ENCODE measurements at regions not wholly inside any gene's neighbourhood (a gene's known extent, or its start where the extent isn't known, plus 50 kb on each side); places are given as distances from the start of the nearest gene placed in this dataset.

GRCh38 chr17:73701701-73702100, 57.5 kb upstream of the SDK2 start:
- H3K4me3 ChIP-seq = no peak overlapping the region
- TF ChIP-seq POLR2AphosphoS5 (IDR thresholded peaks at IDR 0.05) = no peak
- no peak for TF ChIP-seq POLR2A (IDR thresholded peaks at IDR 0.05)
- no peak for ATAC-seq
- H3K36me3 ChIP-seq = no peaks in the 10 kb centered on the region
- H3K27ac ChIP-seq = no peak overlapping the region
- peaks cover 0 to 14% (median 0%) of the 10 kb centered on the region in 3 donors for H3K9me3 ChIP-seq
- H3K4me1 ChIP-seq = no peaks in the 10 kb centered on the region
- H3K27me3 ChIP-seq = peaks cover 45% of the 10 kb centered on the region
- WGBS, 2 donors (ENCODE audit: low coverage in 1 of 2) = 83 to 100% methylated on average over 3 to 8 of the region's 8 CpGs

DNA sequence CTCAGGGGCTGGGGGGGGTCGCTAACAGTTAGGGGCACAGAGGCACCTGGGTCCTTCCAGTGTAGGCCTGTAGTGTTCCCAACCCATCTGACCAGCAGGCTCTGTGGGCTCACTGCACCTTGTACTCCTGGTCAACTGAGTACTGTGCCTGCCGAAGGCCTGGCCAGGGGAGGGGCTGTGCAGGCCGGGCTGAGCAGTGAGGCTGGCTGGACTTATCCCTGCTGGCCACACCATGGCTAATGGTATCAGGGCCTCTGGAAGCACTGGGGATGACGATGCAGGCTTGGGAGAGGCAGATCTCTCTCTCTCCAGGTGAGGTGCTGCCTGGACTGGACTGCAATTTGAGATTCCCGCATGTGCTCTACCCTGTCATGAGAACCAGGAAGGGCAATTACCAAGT, 58.9 kb upstream of the SDK2 start:
- H3K27ac ChIP-seq = no peak overlapping the region
- TF ChIP-seq EP300 (IDR thresholded peaks at IDR 0.05) (no peak), POLR2AphosphoS5 (IDR thresholded peaks at IDR 0.05) (no peak), POLR2A (IDR thresholded peaks at IDR 0.05) (no peak), CTCF (IDR thresholded peaks at IDR 0.05) (no peak)
- peaks cover 60% of the 10 kb centered on the region for H3K27me3 ChIP-seq
- no peaks in the 10 kb centered on the region for H3K36me3 ChIP-seq
- H3K4me1 ChIP-seq = no peaks in the 10 kb centered on the region
- no peak overlapping the region for H3K4me3 ChIP-seq
- 67 to 70% methylated on average over 1 to 2 of the region's 5 CpGs for whole genome bisulfite sequencing, 2 donors (ENCODE audit: low coverage in 1 of 2)
- peaks cover 0 to 26% (median 0%) of the 10 kb centered on the region in 3 donors for H3K9me3 ChIP-seq
- ATAC-seq = no peak

DNA sequence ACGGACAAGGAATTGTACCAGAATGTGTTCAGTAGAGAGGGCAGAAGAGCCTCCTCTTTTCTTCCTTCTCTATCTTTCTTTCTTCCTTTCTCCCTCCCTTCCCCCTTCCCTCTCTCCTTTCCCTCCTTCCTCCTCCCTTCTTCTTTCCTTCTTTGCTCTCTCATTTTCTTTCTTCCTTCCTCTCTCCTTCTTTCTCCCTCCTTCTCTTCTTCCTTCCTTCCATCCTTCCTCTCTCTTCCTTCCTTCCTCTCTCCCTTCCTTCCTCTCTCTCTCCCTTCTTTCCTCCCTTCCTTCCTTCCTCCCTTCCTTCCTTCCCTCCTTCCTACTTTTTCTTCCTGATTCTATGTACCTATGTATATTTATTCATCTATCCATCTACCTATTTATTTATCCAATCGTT, 59.7 kb upstream of the SDK2 start:
- peaks cover 60% of the 10 kb centered on the region for H3K27me3 ChIP-seq
- H3K4me3 ChIP-seq = no peak overlapping the region
- H3K4me1 ChIP-seq = no peaks in the 10 kb centered on the region
- H3K9me3 ChIP-seq = peaks cover 0 to 26% (median 0%) of the 10 kb centered on the region in 3 donors
- H3K36me3 ChIP-seq = no peaks in the 10 kb centered on the region
- ATAC-seq = no peak
- H3K27ac ChIP-seq = no peak overlapping the region
- no peak for TF ChIP-seq EP300 (IDR thresholded peaks at IDR 0.05)
- no peak for TF ChIP-seq POLR2A (IDR thresholded peaks at IDR 0.05)
- TF ChIP-seq POLR2AphosphoS5 (IDR thresholded peaks at IDR 0.05) = no peak
- no peak for TF ChIP-seq CTCF (IDR thresholded peaks at IDR 0.05)
- 51 to 76% methylated on average over 2 of the region's 2 CpGs for WGBS, 2 donors (ENCODE audit: low coverage in 1 of 2)

GRCh38 chr17:73705594-73705993, 61.3 kb upstream of the SDK2 start:
- Histone ChIP-seq H3K36me3 (no peaks in the 10 kb centered on the region), H3K4me3 (no peak overlapping the region), H3K27ac (no peak overlapping the region), H3K4me1 (no peaks in the 10 kb centered on the region), H3K27me3 (peaks cover 59% of the 10 kb centered on the region), H3K9me3 (peaks cover 0 to 25% (median 0%) of the 10 kb centered on the region in 3 donors)
- no peak for ATAC-seq
- TF ChIP-seq POLR2A (IDR thresholded peaks at IDR 0.05) = no peak
- no peak for TF ChIP-seq POLR2AphosphoS5 (IDR thresholded peaks at IDR 0.05)
- no peak for TF ChIP-seq EP300 (IDR thresholded peaks at IDR 0.05)
- no peak for TF ChIP-seq CTCF (IDR thresholded peaks at IDR 0.05)
- 60 to 61% methylated on average over 3 to 6 of the region's 7 CpGs for WGBS, 2 donors (ENCODE audit: low coverage in 1 of 2)

GRCh38 chr17:73706428-73706827, 62.2 kb upstream of the SDK2 start:
- Histone ChIP-seq H3K36me3 (no peaks in the 10 kb centered on the region), H3K9me3 (peaks cover 0 to 17% (median 0%) of the 10 kb centered on the region in 3 donors), H3K27me3 (peaks cover 65% of the 10 kb centered on the region), H3K4me1 (no peaks in the 10 kb centered on the region), H3K27ac (no peak overlapping the region), H3K4me3 (no peak overlapping the region)
- no peak for ATAC-seq
- 57 to 72% methylated on average over 5 to 11 of the region's 12 CpGs for WGBS, 2 donors (ENCODE audit: low coverage in 1 of 2)
- TF ChIP-seq EP300 (IDR thresholded peaks at IDR 0.05) (no peak), CTCF (IDR thresholded peaks at IDR 0.05) (no peak), POLR2A (IDR thresholded peaks at IDR 0.05) (no peak), POLR2AphosphoS5 (IDR thresholded peaks at IDR 0.05) (no peak)
